AG09319 (cell line): ENCODE measurements at regions not wholly inside any gene's neighbourhood (a gene's known extent, or its start where the extent isn't known, plus 50 kb on each side); places are given as distances from the start of the nearest gene placed in this dataset.

Source experiments
- DNase-seq: peaks from one replicate; pipeline ENCODE4 v3.0.0-alpha.2; 2010; ENCODE audit warnings: low read depth; ENCODE audit errors: extremely low read depth
- TF ChIP-seq, protein P1 (sequence below): IDR thresholded peaks from 2 replicates; pipeline ENCODE4 v1.5.1; 2011; ENCODE audit warnings: low read depth, mild to moderate bottlenecking, inconsistent platforms, low read length, moderate library complexity

DNA sequence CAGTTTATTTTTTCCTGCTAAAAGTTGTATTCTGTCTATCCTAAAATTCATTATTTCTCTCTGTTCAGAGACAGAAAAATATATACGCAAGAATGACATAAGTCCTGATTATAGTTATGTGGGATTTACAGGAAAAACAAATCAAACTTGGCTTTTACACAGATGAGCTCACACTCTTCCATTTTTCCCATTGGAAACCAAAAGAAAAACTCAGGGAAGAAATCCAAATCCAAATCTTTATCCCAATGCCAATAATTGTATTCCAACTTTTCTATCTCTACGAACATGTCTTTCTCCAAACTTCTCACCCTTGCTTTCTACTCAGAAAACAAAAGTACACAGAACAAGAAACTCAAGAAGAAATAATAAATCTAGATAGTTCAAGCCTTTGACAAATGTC is 249.1 kb upstream of the TMEFF2 start:
- TF ChIP-seq, protein P1, sequence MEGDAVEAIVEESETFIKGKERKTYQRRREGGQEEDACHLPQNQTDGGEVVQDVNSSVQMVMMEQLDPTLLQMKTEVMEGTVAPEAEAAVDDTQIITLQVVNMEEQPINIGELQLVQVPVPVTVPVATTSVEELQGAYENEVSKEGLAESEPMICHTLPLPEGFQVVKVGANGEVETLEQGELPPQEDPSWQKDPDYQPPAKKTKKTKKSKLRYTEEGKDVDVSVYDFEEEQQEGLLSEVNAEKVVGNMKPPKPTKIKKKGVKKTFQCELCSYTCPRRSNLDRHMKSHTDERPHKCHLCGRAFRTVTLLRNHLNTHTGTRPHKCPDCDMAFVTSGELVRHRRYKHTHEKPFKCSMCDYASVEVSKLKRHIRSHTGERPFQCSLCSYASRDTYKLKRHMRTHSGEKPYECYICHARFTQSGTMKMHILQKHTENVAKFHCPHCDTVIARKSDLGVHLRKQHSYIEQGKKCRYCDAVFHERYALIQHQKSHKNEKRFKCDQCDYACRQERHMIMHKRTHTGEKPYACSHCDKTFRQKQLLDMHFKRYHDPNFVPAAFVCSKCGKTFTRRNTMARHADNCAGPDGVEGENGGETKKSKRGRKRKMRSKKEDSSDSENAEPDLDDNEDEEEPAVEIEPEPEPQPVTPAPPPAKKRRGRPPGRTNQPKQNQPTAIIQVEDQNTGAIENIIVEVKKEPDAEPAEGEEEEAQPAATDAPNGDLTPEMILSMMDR: no peak
- no peak for DNase-seq

DNA sequence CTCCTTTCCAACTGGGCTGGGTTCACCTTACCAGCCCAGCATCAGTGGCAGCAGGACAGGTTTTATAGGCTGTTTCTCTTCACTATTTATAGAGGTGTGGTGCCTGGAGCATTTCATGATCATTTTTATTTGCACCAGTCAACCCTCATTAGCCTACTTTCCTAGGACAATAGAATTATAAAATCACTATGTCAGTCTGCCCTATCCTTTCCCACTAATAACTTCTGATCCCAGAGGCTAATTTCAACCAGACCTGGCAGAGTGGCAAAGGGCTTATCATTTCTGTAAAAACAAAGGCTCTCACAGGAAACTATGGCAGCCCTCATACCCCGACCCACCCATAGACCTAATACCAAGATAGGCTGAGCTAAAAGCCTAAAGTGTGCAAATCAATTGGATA is 243.5 kb upstream of the TMEFF2 start:
- TF ChIP-seq, protein P1: no peak
- DNase-seq: no peak

DNA sequence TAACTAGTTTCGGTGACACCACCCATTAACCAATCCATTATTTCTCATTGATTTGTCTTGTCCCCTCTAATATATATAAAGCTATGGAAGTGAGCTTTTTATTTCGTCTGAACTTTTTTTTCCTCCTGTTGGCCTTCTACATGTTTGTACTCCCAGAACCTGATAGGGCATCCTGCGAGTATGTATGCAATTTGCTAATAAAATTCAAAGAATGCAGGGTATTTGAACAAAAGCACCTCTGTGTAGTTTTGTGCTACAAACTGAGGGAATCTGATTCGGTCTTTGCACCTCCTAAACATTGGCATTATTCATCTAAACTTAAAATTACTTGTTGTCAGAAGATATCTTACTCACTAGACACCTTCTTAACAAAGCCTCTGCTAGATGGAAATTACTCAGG is 242.9 kb upstream of the TMEFF2 start:
- TF ChIP-seq, protein P1: no peak
- DNase-seq: no peak

DNA sequence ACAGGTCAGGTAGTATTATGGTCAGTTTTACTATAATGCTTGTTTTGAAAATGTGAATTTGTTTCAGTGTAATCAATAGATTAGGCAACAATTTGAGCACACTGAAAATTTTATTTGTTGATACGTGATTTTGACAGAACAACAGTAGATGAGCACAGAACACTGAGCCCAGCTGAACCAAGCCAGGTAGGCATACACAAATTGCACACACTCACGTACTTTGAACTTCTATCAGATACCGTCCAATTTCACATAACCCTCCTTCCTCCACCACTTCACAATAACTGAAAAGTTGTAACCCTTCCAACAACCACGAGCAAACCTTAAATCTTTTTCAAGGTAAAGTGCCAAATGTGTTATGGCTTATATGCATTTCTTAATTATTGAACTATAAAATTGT is 229.5 kb upstream of the TMEFF2 start:
- TF ChIP-seq, protein P1: no peak
- no peak for DNase-seq

DNA sequence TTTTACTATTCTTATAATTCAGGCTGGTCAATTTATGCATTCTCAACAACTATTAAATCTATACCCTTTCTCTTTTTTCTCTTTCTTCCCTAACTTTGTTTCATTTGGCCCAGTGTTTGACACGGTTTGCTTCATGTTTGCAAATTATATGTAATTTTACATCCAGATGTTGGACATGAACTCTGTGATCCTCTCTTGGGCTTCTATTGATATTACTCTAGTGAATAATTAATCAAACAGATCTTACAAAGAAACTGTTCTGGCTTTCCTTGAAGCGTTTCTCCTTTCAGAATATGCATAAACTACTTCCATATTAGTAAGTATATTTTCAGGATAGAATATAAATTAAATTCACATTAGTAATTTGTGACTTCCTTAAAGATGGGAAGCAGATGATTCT is 225.1 kb upstream of the TMEFF2 start:
- TF ChIP-seq, protein P1: no peak
- DNase-seq: no peak

DNA sequence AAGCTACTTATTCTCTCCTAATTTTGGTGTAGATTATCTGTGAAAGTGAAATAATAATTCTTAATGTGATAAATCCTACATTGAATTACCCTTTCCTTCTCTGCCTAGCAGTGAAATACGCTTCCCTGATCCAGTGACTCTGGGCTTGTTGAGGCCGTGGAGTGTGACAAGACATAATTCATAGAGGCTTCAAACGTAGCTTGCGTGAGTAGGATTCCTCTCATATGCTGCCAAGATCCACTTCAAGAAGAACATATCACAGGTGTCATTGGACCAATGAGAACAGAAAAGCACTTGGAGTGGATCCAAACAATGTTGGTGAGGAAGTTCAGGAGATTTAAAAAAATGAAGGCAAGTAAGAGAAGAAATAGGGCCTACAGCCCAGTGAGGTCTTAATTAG is 221.3 kb upstream of the TMEFF2 start:
- DNase-seq: no peak
- TF ChIP-seq, protein P1: no peak

DNA sequence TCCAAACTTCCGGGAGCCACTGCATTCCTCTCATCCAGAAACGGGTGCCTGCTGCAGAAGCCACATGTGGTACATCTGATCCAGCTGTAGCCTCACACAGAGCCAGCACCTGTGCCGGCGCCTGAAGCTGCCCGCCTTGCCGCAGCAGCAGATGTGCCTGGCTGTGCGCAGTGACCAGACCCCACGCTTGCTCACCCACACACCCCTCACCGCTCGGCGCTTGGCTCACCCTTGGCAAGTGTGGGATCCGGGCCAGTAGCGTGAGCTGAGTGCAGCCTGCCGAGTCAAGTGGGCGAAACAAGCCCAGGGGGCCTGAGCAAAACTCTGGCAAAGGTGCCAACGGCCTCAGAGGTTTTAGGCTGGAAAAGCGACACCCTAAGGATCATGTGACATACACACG is 220.1 kb upstream of the TMEFF2 start:
- no peak for DNase-seq
- TF ChIP-seq, protein P1: no peak
